NCI-H510A (cell line): ENCODE measurements at regions not wholly inside any gene's neighbourhood (a gene's known extent, or its start where the extent isn't known, plus 50 kb on each side); places are given as distances from the start of the nearest gene placed in this dataset.
"Not testable (repeated sequence)": the region's sequence is repeated elsewhere in the genome, so short reads cannot be mapped to it uniquely, and the experiment has no call there.

ENCODE experiments used
- DNase-seq: peaks from one replicate; lab custom pipeline; 2025; lab: John Stamatoyannopoulos, UW

- no peak for DNase-seq
Observed at GRCh38 chr7:155395176-155395797, 62.6 kb upstream of the EN2 start.

GRCh38 chr7:155396661-155397060, 61.3 kb upstream of the EN2 start:
- DNase-seq: no peak

DNA sequence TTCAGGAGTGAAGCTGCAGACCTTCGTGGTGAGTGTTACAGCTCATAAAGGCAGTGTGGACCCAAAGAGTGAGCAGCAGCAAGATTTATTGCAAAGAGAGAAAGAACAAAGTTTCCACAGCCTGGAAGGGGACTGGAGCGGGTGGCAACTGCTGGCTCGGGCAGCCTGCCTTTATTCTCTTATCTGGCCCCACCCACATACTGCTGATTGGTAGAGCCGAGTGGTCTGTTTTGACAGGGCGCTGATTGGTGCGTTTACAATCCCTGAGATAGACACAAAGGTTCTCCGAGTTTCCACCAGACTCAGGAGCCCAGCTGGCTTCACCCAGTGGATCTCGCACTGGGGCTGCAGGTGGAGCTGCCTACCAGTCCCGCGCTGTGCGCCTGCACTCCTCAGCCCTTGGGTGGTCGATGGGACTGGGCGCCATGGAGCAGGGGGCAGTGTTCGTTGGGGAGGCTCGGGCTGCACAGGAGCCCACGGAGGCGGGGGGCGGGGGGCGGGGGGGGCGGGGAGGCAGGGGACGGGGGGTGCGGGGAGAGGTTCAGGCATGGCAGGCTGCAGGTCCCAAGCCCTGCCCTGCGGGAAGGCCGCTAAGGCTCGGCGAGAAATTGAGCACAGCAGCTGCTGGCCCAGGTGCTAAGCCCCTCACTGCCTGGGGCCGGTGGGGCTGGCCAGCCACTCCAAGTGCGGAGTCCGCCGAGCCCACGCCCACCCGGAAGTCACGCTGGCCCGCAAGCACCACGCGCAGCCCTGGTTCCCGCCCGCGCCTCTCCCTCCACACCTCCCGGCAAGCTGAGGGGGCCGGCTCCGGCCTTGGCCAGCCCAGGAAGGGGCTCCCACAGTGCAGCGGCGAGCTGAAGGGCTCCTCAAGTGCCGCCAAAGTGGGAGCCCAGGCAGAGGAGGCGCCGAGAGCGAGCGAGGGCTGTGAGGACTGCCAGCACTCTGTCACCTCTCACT, 59.9 kb upstream of the EN2 start:
- DNase-seq: not testable (repeated sequence)

DNA sequence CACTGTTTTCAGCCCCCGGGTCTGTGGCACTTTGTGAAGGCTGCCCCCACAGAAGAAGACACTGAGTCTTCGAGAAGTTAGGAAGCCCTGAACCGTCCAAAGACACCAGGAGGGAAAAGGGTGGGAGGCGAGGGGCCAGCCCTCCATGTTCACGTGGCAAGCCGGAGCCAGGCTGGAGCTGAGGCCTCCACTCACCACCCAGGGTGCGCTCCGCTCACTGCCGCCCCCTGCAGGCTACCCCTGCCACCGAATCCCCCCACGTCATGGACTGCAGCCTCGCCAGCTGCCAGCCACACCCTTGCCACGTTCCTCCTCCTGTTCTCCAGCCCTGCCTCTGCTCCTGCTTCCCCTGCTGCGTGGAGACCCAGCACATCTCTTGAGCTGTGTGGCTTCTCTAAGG, 59.0 kb upstream of the EN2 start:
- DNase-seq: no peak

DNA sequence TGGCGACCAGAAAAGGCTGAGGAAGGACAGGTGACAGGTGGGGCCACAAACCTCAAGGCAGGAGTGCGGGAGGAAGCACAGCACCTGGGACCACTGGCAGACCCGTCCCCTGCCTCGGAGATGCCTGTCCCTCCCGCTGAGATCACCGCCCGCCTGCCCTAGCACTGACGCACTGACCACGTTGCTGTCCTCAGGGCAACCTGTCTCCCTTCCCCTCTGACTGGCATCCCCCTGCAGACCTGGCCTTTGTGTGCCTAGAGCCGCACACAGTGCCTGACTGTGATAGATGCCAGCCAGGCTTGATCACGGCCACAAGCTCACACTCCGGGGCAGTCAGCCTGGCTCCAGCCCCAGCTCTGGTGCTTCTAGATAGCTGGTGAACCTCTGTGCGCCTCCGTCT, 58.4 kb upstream of the EN2 start:
- no peak for DNase-seq

DNA sequence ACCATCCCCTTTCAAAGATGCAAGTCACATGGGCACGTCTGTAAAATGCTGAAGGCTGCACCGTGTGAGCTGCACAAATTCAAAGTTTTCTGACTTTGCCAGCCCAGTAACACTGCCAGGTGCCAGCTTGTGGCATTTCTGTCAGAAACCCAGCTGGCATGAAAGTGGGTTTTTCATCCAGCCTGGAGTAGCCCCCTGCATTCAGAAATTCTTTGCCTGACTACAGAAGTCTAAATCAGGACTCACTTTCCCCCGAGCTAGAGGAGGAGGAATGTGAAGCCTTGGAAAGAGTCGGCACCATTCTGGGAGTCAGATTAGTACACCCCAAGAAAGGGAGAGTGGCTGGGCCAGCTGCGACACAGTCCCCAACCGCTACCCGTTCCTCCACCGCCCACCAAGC, 56.7 kb upstream of the EN2 start:
- DNase-seq: no peak

GRCh38 chr7:155401884-155402283, 56.0 kb upstream of the EN2 start:
- no peak for DNase-seq

DNA sequence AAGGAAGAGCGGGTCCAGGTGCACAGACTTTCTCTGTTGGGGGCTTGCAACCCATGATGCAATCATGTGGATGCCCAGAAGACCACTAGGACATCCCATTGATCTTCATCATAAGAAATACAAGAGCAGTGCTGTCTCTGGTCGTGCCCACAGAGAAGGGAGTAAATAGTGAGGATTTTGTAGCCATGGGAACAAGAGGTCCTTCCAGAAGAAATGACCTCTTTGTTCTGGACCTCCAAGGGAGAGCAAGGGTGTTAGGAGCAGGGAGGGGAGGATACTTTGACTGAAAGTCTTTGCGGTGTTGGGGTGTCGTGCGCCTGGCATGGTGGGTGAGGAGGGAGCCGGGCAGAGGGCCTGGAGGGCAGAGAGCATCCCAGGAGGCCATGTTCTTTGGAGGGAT, 55.0 kb upstream of the EN2 start:
- DNase-seq: no peak

DNA sequence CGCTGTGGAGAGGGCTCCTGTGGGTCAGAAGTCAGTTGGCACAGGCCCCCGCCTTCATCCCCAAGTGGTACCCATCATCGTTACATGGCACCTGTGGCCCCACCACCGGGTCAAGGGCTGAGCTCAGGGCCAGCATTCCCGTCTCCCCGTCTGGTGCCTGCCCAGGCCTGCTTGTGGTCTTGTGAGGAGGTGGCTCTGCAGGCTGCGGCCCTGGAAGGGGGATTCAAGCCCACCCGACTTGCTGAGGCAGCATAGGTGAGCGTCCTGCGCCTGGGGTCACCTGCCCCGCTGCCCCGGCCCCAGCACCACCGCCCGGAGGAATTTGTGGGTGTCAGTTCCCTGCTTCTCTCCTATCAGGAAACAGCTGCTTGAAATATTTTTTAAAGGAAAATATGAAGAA, 53.0 kb upstream of the EN2 start:
- no peak for DNase-seq

- no peak for DNase-seq
Observed at GRCh38 chr7:155405399-155406318, 52.3 kb upstream of the EN2 start.

DNA sequence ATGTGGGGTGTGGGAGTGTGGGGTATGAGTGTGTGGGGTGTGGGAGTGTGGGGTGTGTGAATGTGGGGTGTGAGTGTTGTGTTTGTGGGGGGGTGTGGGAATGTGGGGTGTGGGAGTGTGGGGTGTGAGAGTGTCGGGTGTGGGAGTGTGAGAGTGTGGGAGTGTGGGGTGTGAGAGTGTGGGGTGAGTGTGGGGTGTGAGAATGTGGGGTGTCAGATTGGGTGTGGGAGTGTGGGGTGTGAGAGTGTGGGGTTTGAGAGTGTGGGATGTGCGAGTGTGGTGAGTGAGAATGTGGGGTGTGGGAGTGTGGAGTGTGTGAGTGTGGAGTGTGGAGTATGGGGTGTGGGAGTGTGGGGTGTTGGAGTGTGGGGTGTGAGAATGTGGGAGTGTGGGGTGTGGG, 50.1 kb upstream of the EN2 start:
- DNase-seq: no peak
